ENCODE measurements at regions not wholly inside any gene's neighbourhood (a gene's known extent, or its start where the extent isn't known, plus 50 kb on each side); places are given as distances from the start of the nearest gene placed in this dataset.
"Not testable (repeated sequence)": the region's sequence is repeated elsewhere in the genome, so short reads cannot be mapped to it uniquely, and the experiment has no call there.

DNA sequence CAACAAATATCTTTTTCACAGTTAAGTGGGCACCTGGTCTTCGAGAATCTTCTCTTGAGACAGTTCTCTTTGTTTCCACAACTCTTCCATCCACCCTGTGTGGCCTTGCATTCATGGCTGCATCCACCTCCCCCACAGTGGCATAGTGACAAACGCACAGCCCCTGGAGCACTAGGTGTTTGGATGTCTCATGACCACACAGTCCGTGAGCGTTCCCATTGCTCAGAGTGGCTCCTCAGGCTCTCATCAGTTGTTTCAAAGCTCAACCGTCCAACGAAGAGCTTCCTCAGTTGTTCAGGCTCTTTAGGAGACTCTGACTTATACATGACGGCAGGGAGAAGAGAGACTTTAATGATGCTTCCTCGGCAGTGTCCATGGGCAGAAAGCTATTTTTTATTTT is 191.6 kb downstream of the CDRT15L2 start:
- no peak for DNase-seq

DNA sequence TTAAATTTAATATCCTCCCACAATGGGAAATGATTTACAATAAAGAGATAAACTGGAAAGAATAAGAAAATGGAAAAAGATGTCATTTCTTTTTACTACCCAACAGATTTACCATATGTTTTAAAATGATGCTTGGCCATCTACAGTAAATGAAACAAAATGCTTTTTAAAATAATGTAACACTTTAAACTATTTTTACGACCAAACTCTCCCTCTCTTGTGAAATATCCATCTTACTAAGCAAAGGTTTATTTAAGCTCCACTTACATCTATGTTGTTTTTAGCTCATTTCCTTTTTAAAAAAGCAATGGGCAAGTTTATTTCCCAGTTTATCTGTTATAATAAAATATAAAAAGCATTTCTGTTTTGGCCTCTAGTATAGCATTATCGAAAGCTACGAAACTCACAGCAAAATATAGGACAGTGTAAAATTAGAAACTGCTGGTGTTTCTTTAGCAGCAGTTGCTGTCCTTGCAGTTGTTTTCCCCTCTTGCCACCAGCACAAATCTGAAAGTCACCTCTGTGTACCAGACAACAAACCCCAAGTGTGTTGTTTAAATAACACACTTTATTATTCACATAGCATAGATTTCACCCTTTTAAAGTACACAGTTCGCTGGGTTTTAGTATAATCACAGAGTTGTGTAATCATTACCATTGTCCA is 195.1 kb downstream of the CDRT15L2 start:
- DNase-seq = no peak

DNA sequence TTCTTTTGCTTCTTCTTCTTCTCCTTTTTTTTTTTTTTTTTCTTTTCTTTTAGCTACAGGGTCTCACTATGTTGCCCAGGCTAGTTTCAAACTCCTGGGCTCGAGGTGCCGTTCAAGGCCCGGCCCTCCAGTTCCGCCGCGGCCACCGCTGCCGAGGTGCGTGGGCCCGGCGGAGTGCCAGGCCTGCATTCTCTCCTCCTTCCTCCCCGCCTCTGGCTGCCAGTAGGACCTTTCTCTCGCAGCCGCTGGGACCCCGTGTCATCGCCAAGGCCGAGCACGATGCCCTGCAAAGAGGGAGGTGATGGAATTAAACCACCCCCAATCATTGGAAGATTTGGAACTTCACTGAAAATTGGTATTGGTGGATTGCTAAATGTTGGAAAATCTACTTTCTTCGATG is 195.8 kb downstream of the CDRT15L2 start:
- no peak for DNase-seq

DNA sequence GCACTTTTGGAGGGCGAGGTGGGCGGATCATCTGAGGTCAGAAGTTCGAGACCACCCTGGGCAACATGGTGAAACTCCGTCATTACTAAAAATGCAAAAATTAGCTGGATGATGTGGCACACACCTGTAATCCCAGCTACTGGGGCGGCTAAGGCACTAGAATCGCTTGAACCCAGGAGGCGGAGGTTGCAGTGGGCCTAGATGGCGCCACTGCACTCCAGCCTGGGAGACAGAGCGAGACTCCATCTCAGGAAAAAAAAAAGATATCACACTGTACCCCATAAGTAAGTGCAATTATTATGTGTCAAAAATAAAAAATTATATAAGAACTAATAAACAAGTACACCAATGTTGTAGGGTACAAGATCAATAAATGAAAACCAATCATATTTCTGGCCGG is 200.0 kb downstream of the CDRT15L2 start:
- no peak for DNase-seq

DNA sequence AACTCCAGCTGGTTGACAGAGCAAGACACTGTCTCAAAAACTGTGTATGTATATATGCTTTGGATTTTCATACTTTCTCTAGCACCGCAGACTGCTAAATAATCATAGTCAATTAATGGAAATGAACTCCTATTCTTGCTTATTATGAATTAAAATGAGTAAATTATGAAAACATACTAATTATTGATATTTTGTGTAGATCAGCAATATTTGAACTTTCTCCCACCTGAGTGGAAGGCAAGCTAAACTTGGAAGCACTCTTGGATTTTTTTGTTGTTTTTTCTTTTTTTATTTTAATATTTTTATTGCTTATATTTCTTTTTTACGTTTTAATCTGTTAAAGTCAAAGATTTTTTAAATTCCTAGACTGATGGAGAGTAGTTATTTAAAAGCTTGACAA is 201.7 kb downstream of the CDRT15L2 start:
- no peak for DNase-seq

DNA sequence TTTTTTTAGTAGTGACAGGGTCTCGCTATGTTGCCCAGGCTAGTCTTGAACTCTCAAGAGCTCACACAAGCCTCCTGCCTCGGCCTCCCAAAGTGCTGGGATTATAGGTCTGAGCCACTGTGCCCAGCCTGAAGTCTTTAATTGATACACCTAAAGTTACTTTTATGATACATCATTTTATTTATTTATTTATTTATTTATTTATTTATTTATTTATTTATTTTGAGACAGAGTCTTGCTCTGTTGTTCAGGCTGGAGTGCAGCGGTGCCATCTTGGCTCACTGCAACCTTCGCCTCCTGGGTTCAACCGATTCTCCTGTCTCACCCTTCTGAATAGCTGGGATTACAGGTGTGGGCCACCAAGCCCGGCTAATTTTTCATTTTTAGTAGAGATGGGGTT is 202.3 kb downstream of the CDRT15L2 start:
- DNase-seq = not testable (repeated sequence)

DNA sequence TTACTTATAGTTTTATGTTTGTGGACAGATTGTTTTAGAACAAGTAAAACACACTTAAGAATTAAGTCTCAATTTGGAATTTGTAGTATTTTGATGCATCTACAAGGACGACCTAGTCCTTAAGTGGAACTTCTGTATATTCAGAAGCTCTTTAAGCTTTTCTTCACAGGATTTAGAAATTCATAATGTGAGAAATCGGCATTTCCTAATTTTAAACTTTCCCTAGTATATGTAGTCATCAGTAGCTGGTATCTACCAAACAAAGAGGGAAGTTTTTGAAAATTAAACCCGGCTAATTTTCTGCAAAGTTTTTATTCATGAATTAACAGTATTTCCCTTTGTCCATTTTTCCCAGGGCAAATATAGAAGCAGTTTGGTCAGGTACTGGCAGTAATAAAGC is 203.6 kb downstream of the CDRT15L2 start:
- DNase-seq = no peak

DNA sequence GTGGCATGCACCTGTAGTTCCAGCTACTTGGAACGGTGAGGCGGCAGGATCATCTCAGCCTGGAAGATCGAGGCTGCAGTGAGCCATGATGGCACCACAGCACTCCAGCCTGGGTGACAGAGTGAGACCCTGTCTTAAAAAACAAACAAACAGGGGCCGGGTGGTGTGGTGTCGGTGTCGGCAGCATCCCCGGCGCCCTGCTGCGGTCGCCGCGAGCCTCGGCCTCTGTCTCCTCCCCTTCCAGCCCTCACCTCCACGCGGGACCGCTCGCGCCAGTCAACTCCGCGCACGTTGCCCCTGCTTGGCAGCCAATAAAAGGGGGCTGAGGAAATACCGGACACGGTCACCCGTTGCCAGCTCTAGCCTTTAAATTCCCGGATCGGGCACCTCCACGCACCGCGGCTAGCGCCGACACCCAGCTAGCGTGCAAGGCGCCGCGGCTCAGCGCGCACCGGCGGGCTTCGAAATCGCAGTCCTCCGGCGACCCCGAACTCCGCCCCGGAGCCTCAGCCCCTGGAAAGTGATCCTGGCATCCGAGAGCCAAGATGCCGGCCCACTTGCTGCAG is 204.7 kb downstream of the CDRT15L2 start:
- DNase-seq = no peak

DNA sequence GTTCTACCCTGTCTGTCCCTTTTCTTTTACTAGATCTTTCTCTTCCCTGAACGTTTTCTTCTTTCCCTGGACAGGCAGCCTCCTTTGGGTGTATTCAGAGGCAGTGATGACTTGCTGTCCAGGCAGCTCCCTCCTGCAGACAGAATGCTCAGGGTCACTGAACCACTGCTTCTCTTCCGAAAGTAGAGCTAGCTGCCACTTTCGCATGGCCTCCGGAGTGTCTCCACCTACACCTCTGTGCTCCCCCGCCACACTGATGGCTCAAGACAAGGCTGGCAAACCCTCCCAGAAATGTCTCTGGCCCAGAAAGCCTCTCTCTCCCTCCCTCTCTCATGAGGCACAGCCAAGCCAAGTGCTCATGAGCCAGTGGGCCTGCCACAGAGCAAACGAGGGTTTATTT is 207.8 kb downstream of the CDRT15L2 start:
- no peak for DNase-seq

DNA sequence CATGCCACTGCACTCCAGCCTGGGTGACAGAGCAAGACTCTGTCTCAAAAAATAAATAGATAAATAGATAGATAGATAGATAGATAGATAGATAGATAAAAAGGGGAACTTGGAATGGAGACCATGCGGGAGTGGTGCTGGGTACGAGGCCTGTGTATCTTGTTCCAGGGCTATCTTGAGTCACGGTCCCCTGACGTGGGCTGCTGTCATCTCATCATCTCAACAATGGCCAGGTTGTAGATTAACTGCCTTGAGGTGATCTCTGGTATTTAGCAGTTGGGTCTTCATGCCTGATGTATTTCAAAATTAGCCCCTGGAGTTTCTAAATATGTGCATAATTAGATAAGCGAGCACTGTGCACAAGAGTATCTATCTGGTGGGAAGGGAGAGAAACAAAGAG is 212.1 kb downstream of the CDRT15L2 start:
- DNase-seq = no peak

DNA sequence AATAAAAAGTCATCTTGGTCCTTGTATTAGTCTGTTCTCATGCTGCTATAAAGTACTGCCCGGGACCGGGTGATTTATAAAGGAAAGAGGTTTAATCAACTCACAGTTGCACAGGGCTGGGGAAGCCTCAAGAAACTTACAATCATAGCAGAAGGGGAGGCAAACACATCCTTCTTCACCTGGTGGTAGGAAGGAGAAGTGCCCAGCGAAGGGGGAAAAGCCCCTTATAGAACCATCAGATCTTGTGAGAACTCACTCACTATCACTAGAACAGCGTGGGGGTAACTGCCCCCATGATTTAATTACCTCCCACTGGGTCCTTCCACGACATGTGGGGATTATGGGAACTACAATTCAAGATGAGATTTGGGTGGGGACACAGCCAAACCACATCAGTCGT is 215.0 kb downstream of the CDRT15L2 start:
- not testable (repeated sequence) for DNase-seq

DNA sequence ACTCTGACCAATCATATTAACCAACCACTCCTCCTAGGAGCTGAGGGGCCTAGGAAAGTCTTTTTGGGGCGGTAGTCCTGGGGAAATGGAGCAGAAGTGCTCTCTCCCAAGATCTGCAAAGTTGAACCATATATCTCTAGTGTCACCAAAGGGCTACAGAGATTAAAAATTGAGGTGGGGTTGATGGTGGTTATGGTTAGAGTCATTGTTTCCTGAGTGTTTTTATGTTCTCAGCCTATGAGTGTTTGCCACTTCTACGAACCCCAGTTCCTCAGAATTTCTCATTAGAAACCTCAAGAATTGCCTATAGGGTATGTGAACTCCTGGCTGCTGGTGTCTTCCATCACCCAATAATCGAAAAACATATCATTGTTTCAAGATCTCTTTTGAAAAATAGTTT is 217.8 kb downstream of the CDRT15L2 start:
- no peak for DNase-seq

DNA sequence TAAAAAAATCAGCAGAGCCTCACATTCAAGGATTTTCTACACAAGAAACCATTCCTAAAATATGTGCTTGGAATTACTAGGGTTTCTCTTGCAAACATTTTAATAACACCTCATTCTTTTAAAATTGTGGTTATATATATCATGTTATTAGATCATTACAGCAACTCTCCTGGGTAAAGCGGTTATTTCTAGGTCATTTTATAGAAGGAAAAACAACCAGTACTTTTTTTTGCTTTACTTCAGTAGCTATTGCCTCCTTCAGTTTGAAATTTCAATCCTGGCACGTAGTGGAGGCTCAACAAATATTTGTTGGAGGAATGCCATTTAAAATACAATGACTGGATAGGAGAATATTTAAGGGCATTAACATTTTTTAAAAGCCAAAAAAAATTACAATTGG is 220.6 kb downstream of the CDRT15L2 start:
- DNase-seq = no peak

DNA sequence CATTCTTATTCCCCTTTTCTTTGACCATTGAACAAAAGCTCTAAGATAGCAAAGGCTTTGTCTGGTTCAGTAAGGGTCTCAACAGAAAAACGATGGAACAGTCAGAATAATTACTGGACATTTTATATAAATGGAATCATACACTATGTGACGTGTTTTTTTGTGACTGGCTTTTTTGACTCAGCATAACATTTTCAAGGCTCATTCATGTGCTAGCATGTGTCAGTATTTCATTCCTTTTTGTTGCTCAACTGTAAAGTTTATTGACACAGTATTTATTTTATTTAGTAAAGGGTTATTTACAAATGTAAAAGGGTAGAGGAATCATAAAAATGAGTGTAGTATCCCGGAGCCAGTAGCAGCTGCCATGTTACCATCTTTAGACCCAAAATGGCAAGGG is 226.2 kb downstream of the CDRT15L2 start:
- no peak for DNase-seq

DNA sequence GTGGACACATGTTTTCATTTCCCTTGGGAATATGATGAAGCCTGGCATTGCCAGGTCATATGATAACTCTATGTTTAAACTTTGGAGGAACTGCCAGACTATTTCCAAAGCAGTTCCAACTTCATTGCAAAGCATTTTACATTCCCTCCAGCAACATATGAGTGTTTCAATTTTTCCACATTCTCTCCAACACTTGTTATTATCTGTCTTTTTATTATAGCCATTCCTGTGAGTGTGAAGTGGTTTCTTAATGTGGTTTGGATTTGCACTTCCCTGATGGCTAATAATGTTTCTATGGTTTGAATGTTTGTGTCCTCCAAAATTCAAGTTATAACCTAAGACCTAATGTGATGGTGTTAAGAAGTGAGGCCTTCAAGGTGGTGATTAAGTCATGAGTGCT is 228.0 kb downstream of the CDRT15L2 start:
- DNase-seq = not testable (repeated sequence)

DNA sequence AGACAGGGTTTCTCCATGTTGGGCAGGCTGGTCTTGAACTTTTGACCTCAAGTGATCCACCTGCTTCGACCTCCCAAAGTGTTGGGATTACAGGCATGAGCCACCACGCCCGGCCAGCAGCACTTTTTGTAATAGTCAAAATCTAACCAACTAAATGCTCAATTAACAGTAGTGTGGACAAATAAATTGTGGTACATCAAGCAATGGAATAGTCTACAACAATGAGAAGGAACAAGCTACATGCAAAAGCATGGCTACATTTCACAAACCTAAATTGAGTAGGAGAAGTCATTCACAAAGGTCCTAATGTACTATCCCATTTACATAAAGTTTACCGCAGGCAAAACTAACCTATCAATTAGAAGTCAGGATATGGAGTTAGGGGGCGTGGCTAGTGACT is 227.4 kb downstream of the USP22 start:
- DNase-seq = not testable (repeated sequence)

DNA sequence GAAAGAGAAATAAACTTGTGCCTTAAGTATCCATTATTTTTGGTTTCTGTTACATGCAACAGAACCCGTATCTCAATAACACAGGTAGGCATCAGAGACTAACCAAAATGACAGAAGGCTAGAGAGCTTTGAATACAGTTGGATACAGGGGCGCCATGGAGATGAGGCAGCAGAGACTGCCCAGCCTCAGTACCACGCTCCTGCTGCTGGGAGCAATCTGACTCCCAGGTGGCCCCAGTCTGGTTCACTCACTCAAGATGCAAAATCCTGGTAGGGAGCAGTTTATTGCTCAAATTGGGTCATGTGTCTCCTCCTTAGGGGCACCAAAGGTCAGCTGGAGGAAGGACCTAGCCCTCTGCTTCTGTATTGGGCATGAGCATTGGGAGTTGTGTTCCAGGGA is 218.9 kb downstream of the USP22 start:
- no peak for DNase-seq

DNA sequence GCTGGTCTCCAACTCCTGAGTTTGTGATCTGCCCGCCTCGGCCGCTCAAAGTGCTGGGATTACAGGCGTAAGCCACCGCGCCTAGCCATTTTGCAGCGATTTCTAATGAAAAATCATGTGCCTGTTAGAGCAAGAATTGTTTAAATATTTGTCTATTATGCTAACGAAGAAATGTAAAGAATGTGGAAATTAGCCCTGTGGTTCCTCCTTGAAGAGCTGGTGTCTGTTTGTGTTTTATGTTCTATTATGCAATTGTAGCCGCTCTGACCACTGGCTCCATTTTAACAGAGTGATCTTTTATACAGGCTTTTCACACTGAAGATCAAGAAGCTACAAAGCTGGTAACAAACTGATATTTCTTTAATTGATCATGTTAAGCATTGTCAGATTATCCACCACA is 217.3 kb downstream of the USP22 start:
- no peak for DNase-seq

DNA sequence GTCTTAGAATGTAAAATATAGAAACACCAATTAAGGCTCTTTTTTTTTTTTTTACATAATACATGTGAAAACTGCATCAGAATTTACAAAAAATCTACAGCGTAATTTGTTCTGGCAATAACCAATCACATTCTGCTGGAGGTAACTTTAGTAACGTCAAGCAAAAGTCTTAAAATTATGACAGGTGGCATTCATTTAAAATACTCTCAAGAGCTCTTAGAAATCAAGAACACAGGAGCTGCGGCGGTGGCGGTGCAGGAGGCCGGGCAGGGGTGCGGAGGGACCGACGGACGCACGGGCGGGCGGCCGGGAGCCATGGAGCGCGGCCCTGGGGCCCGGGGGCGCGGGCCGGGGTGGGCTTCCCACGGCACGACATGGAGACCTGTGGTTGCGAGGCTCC is 202.4 kb downstream of the USP22 start:
- DNase-seq = not testable (repeated sequence)

DNA sequence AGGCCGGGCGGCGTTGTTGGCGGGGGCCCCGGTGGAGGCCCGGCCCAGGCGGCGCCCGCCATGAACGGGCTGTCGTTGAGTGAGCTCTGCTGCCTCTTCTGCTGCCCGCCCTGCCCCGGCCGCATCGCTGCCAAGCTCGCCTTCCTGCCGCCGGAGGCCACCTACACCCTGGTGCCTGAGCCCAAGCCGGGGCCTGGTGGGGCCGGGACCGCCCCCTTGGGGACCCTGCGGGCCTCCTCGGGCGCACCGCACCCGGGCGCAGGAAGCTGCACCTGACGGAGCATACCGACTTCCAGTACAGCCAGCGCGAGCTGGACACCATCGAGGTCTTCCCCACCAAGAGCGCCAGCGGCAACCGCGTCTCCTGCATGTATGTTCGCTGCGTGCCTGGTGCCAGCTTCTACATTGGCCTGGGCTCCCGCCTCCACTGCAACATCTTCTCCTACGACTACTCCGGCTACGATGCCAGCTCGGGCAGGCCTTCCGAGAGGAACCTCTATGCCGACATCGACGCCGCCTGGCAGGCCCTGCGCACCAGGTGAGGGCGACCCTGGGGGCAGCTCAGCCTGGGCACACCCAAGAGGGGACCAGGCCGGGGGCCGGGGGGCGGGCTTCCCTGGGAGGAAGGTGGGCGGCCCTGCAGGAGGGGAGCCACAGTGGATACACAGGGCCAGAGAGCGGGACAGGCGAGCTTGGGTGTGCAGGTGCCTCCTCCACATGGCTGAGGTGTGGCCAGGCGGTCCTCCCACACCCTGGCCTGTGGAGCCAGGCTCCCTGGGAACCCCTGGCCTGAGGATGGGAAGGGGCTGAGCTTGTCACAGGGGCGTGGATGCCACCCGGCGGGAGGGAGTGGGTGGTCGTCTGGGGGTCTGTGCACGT is 201.6 kb downstream of the USP22 start:
- not testable (repeated sequence) for DNase-seq

DNA sequence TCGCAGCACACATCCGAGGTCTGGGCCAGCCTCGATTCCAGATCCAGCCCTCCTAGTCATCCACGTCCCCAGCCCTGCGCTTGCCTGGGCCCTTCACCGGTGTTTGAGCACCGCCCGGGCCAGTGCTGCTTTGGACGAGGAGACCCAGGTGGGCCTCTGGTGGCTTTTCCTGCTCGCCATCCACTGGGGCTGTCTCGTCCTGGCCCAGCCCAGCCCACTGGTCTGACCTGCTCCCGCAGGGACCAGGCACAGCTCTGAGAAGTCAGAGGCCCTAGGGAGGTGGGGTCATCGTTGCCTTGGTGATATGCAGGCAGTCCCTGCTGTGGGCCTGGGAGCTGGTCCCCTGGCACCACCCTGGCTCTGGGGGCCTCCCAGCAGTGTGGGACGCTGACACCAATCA is 200.8 kb downstream of the USP22 start:
- DNase-seq = not testable (repeated sequence)

DNA sequence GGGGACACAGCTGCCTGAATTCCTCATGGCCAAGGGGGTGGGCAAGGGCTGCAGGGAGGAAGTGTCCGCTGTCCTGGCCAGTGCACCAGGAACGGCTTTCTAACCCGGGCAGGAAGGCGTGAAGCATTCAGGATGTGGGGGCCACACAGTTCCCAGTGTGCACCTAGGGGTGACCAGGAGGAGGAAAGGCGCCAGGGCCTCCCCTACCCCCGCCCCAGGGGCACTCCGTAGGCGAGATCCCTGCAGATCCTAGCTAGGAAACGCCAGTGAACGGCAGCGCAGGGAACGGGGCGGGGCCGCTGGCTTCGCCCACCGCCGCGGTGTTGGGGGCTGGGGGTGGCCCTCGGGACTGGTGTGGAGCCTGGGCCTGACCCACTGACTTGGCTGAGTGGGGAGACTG is 199.6 kb downstream of the USP22 start:
- not testable (repeated sequence) for DNase-seq

DNA sequence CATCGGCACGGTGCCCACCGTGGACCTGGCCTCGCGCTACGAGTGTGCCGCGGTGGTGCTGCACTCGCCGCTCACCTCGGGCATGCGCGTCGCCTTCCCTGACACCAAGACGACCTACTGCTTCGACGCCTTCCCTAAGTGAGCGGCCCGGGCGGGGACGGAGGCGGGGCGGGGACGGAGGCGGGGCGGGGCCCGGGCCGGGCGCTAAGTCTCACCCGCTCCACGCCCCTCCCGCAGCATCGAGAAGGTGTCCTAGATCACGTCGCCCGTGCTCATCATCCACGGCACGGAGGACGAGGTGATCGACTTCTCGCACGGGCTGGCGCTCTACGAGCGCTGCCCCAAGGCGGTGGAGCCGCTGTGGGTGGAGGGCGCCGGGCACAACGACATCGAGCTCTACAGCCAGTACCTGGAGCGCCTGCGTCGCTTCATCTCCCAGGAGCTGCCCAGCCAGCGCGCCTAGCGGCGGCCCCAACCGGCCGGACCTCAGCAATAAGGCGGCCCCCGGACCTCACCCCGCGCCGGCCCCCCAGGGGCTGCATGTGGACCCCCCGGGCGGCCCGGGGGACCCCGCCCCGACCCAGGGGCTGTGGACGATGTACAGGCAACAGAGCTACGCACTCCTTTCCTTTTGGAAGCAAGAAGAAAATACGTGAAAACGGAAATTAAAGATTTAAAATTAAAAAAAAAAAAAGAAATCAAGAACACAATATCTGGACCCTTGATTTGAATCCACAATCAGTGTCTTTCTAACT is 198.8 kb downstream of the USP22 start:
- peak; percentile 20 to 22 for DNase-seq

Measured in activated CD4-positive, alpha-beta T cell treated with anti-CD3 and anti-CD28 coated beads for 4 hours (primary cell).